Astrocyte of the cerebellum (primary cell): ENCODE measurements at regions not wholly inside any gene's neighbourhood (a gene's known extent, or its start where the extent isn't known, plus 50 kb on each side); places are given as distances from the start of the nearest gene placed in this dataset.

ENCODE experiments used
- DNase-seq: peaks from one replicate; pipeline ENCODE4 v3.0.0-alpha.2; 2011; ENCODE audit warnings: low read depth
- H3K4me3 ChIP-seq: 2 replicates; pipeline ENCODE4 v1.5.1; 2011; ENCODE audit warnings: mild to moderate bottlenecking, low read depth, low read length, moderate library complexity
- CTCF ChIP-seq: IDR thresholded peaks from 2 replicates; pipeline ENCODE4 v1.5.1; 2012; ENCODE audit warnings: low read length, low read depth, moderate library complexity, mild to moderate bottlenecking; ENCODE audit errors: missing control alignments
- in situ Hi-C: cut with HindIII; loops from 2 replicates; pipeline ENCODE4 v1.10.0; 2017; ENCODE audit warnings: low sequenced_read_pairs

- no peak for TF ChIP-seq CTCF
- no peak for DNase-seq
- H3K4me3 ChIP-seq = no peak overlapping the region
- in situ Hi-C loops = no loop called here
Measured at GRCh38 chr16:79788949-79789348, 188.4 kb upstream of the MAF start.

DNA sequence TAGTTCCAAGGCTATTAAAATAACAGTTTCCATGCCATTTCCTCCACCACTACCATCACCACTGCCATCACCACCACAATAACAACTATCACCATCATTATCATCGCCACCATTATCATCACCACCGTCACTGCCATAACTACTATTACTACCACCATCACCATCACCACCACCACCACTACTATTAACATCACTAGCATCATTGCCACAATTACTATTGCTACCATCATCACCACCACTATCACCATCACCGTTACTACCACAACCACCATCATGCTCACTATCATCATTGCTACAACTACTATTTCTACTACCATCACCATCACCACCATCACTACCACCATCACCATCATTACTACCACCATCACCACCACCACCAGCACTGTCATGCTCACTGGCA lies 185.9 kb upstream of the MAF start:
- DNase-seq = no peak
- TF ChIP-seq CTCF = no peak
- in situ Hi-C loops = no loop called here
- H3K4me3 ChIP-seq = no peak overlapping the region

DNA sequence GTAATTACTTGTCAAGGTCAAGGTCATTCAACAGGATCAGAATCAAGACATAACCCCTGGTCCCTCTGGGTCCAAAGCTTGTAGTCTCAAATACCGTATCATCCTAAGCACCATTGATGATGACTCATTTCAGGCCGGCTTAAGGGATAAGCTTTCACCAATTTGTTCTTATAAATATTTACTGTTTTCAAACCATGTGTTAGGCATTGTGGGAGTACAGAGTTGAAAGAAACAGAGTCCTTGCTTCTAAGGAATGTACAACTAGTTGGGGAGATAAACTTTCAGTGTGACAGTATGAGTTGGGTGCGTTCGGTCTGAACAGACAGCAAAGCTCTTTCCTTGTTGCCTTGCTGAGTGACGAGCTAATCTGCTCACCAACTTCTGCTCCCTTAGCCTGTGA lies 183.5 kb upstream of the MAF start:
- DNase-seq = no peak
- H3K4me3 ChIP-seq = no peak overlapping the region
- in situ Hi-C loops = no loop called here
- TF ChIP-seq CTCF = no peak

DNA sequence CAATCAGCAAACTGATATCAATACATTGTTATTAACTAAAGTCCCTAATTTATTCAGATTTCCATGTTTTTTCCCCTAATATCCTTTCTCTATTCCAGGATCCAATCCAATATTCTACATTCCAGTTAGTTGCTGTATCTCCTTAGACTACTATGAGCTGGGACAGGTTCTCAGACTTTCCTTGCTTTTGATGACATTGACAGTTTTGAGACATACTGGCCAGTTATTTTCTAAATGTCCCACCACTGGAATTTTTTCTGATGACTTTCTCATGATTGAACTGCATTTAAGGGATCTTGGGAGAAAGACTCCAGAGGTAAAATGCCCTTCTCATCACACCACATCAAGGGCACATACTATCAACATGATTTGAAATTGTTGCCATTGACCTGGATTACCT lies 177.1 kb upstream of the MAF start:
- DNase-seq = no peak
- in situ Hi-C loops = no loop called here
- TF ChIP-seq CTCF = no peak

GRCh38 chr16:79776243-79776847 lies 175.8 kb upstream of the MAF start:
- H3K4me3 ChIP-seq = no peak overlapping the region
- in situ Hi-C loops = no loop called here
- peak; percentile 12 for TF ChIP-seq CTCF
- DNase-seq = peak; percentile 37

More for the DNA sequence above, 177.1 kb upstream of the MAF start:
- no peak overlapping the region for H3K4me3 ChIP-seq

DNA sequence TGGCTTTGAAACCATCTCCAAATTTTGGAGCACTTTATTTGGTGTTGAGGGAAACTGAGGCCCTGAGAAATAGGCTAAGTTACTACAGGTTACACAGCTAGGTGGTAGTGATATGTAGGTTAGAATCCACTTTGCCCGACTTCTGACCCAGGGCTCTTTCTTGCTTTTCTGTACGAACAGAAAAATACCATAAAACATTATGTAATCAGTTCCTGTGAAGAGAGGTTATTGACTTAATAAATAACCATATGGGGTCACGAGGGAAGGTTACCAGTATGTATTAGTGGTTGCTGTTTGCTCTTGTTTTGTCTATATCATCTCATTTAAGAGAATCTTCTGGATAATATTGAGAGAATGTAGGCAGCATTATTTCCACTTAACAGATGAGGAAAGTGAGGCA lies 172.2 kb upstream of the MAF start:
- in situ Hi-C loops = no loop called here
- no peak overlapping the region for H3K4me3 ChIP-seq

More for the DNA sequence above, 172.2 kb upstream of the MAF start:
- no peak for DNase-seq
- no peak for TF ChIP-seq CTCF
